Limb (tissue), 2 donors: ENCODE measurements at regions not wholly inside any gene's neighbourhood (a gene's known extent, or its start where the extent isn't known, plus 50 kb on each side); places are given as distances from the start of the nearest gene placed in this dataset.
A peak's percentile ranks its signal among the peaks of the same experiment; 100 is the strongest.

Experiments used
- DNase-seq, 2 donors: peaks; one replicate each; pipeline ENCODE4 v3.0.0-alpha.2; 2016; ENCODE audit errors: extremely low spot score in 2 of 2

DNA sequence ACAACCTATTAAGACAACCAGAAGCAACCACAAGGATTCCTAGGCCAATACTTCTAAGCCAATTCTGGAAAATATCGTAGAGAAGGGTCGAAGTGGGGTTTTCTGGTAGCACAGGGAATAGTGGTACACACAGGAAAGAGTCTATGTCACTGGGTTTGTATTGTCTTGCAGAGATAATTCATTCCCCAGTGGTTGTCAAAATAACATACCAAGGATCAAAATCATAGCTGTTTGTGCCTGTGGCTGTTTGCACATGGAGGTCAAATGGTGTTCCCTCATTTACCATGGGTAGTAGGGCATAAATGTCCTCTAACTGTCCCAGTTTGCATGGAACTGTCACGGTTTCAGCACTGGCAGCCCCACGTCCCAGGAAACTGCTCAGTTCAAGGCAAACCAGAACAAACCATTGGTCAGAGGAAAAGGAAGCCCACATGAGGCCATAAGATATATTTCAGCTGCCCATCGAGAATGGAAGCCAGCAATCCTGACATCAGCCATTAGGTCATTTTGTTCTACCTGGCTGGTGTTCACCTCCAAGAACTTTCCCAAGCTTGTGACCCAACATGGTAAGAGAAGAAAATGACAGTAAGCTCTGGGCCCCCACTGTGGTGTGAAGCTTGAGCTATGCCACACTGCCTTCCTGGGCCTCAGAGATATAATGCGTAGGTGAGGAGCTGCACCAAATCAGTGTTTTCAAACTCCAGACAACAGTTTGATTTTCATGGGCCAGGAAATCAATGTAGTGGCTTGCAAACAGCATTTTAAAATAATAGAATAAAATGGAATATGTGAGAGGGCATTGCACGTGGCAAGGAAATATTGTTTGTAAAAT lies 53.9 kb upstream of the NFE2L3 start:
- DNase-seq, result no peak

DNA sequence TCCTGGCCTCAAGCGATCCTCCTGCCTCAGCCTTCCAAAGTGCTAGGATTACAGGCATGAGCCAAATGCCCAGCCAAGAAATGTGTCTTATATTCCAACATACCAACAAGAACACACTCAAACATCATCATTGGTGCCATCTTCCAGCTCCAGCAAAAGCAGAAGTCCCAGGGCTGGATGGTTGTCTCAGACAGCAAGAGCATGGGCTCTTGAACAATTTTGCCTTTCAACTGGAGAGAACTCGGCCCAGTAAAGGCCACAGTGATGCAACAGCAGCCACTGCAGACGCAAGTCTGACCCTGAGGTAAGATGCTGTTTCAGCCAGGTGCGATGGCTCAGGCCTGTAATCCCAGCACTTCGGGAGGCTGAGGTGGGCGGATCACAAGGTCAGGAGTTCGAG lies 52.8 kb upstream of the NFE2L3 start:
- no peak for DNase-seq

DNA sequence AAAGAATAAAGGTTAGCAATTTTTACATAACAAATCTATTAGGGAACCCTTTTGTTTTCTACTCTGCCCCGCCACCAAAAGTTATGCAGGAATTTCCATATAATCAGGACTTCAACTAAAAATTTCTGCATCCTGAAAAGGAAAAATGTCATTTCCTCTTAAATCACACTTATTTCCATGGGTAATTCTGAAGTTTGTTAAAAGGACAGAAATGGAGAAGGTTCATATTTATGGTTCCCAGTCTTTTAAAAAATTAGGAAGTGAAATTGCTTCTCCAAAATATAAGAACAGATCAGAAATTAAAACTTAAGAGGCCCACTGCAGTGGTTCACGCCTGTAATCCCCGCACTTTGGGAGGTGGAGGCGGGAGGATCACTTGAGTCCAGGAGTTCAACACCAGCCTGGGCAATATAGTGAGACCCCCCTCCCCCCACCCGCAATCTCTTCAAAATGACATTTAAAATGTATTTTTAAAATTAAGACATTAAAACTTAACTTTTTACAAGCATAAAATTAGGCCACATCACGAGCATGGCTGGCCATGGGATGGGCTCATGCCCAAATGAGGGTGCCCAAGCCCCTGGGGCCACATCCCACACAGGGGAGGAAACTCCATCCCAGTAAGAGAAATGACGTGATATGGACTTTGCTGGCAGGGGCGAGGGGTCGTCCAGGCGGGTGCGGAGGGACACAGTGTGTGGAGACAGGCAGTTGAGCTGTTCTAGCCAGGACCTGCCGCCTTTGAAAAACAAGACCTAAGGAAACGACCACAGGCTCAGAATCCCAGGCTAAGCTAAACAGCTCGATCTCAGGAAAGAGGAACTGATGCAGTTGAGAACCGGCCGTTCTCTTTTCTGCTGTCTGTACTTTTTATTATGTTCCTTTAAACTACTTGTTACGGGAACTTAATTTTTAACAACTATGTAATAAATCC lies 51.3 kb upstream of the NFE2L3 start:
- no peak for DNase-seq

DNA sequence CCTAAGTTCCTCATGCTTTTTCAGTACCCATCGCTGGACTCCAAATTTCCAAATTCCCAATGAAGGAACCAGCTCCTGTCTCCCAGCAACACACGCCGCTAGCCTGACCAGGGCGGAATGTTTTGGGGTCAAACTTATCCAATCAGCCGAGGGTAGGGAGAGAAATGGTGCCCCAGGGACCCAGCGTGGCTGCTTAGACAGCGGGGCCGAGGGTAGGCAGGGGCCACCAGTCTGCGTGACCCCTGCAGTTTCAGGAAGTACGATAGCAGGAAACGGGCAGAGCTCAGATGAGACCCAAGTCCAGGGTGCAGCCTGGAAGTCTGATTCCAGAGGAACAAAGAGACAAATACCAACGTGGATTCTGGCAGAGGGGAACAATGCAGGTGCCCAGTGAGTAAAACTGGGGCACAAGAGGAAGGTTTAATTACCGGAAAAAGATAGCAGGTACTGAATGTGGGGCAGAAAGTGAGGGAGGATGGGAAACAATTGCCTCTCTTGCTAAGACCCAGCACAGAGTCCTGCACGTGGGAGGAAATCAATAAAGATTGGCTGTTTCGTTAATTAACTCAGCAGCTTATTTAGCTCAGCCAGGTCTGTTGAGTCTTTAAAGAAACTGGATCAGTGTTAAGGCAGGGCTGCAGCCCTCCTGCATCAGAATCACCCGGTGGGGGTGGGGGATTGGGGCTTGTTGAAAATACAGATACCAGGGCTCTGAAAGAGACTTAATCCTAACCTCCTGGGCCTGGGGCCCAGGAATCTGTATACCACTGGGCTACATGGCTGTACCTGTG lies 50.4 kb upstream of the NFE2L3 start:
- peak in 1 of 2 donors; percentile 39 for DNase-seq

DNA sequence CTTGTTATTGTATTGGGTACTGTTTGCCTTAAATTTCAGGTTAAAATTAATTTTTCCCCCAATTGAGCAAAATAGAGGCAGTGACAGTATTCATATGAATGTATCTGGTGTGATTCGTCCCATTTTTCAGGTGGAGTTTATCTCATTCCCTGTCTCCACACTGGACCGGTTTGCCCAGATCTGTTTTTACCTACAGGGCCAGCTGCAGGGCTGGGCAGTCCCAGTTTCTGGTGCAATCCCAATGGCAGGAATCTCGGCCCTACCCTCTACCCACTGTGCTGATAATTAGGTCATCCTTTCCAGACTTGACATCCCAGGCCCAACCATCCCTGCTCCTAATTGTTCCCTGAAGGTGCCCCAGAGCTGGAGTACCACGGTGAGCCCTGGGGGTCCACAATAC lies 49.8 kb upstream of the NFE2L3 start:
- DNase-seq, result no peak
